ENCODE measurements at regions not wholly inside any gene's neighbourhood (a gene's known extent, or its start where the extent isn't known, plus 50 kb on each side); places are given as distances from the start of the nearest gene placed in this dataset.
"Not testable (repeated sequence)": the region's sequence is repeated elsewhere in the genome, so short reads cannot be mapped to it uniquely, and the experiment has no call there.

DNA sequence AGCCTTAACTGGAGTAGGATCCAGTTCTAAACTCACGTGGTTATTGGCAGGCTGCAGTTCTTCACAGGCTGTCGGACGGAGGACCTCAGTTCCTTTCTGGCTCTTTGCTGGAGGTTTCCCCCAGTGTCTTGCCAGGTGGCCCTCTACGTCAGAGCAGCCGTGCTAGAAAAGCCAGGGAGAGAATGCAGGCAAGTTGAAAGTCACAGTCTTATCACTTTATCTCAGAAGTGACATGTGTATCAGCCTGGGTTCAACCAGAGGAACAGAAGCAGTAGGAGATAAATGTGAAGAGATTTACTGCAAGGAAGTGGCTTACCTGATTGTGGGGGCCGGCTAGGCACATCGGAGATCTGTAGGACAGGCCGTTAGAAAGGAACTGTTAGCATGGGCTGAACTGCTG lies 125.3 kb upstream of the BNIP2 start:
- no peak overlapping the region for H3K18ac ChIP-seq (ENCODE audit: low read length)
- no peak overlapping the region for H3K27ac ChIP-seq (replicated peaks; ENCODE audit: low read length)
- no peak overlapping the region for H3K14ac ChIP-seq (ENCODE audit: low read length)
- no peaks in the 10 kb centered on the region for H3K9me3 ChIP-seq (replicated peaks in 1 of 2; ENCODE audit: control insufficient read depth in 2 of 2, insufficient read depth in 1 of 2, low read depth in 1 of 2, low read length in 2 of 2)
- no peak overlapping the region for H2AK5ac ChIP-seq (ENCODE audit: low read depth, low read length)
- H3K4ac ChIP-seq (ENCODE audit: low read length): no peak overlapping the region
- peaks cover 0 to 6% of the 10 kb centered on the region in 2 donors for H3K4me1 ChIP-seq (ENCODE audit: control insufficient read depth in 2 of 2, insufficient read depth in 1 of 2, low read depth in 1 of 2, low read length in 2 of 2)
- no peak overlapping the region for H2BK12ac ChIP-seq (ENCODE audit: low read length)
- no peak overlapping the region for H3K4me3 ChIP-seq (ENCODE audit: low read length in 2 of 2)
- H3K23ac ChIP-seq (ENCODE audit: low read depth, low read length, poor library complexity): no peak overlapping the region
- H2BK15ac ChIP-seq (ENCODE audit: low read length): no peak overlapping the region
- no peak for DNase-seq (ENCODE audit: low spot score)
- no peak overlapping the region for H2BK120ac ChIP-seq (ENCODE audit: low read depth, low read length)
- H4K91ac ChIP-seq (ENCODE audit: low read depth, low read length, poor library complexity): no peak overlapping the region
- no CpG with 5 or more reads among the region's 8 CpGs for WGBS, 2 donors (ENCODE audit: extremely low coverage in 2 of 2, insufficient read length in 2 of 2, insufficient replicate concordance in 1 of 2)
- no peak overlapping the region for H2BK5ac ChIP-seq (ENCODE audit: low read length)
- no peak overlapping the region for H4K8ac ChIP-seq (ENCODE audit: low read depth, low read length)
- no peaks in the 10 kb centered on the region for H3K79me1 ChIP-seq (ENCODE audit: low read depth, low read length)
- H2AFZ ChIP-seq (ENCODE audit: low read length): no peak overlapping the region
- H3K27me3 ChIP-seq (ENCODE audit: control insufficient read depth in 3 of 3, insufficient read depth in 3 of 3, low read depth in 1 of 3, low read length in 3 of 3): peaks cover 0 to 37% (median 0%) of the 10 kb centered on the region in 3 experiments
- H3K4me2 ChIP-seq (ENCODE audit: insufficient read depth, low read length, poor library complexity, severe bottlenecking): no peak overlapping the region
- no peak overlapping the region for H3K9ac ChIP-seq (ENCODE audit: low read depth, low read length, poor library complexity)
- no peaks in the 10 kb centered on the region for H3K36me3 ChIP-seq (replicated peaks in 1 of 2; ENCODE audit: control insufficient read depth in 2 of 2, insufficient read depth in 2 of 2, low read length in 2 of 2)

DNA sequence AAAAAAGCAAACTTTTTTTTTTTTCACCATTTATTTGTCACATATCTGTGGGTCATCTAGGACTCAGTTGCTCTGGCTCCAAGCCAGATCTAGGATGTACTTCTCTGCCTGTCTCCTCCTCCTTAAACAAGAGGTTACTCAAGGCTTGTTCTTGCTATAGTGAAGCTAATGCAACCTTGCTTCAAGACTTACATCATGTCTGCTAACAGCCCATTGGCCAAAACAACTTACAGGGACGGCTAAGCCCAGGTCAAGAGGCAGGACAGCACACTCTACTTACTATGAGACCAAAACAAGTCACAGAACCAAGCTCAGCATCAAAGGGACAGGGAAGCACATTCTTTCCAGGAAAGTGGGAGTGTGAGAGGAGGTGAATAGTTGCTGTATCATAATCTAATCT lies 123.8 kb upstream of the BNIP2 start:
- H3K4me3 ChIP-seq (ENCODE audit: low read length in 2 of 2): no peak overlapping the region
- no peak overlapping the region for H3K9ac ChIP-seq (ENCODE audit: low read depth, low read length, poor library complexity)
- H3K9me3 ChIP-seq (replicated peaks in 1 of 2; ENCODE audit: control insufficient read depth in 2 of 2, insufficient read depth in 1 of 2, low read depth in 1 of 2, low read length in 2 of 2): no peaks in the 10 kb centered on the region
- no peak overlapping the region for H2AK5ac ChIP-seq (ENCODE audit: low read depth, low read length)
- H2BK12ac ChIP-seq (ENCODE audit: low read length): no peak overlapping the region
- no peak overlapping the region for H4K8ac ChIP-seq (ENCODE audit: low read depth, low read length)
- no peak overlapping the region for H3K23ac ChIP-seq (ENCODE audit: low read depth, low read length, poor library complexity)
- peaks cover 0 to 6% of the 10 kb centered on the region in 2 donors for H3K4me1 ChIP-seq (ENCODE audit: control insufficient read depth in 2 of 2, insufficient read depth in 1 of 2, low read depth in 1 of 2, low read length in 2 of 2)
- no peak overlapping the region for H3K4ac ChIP-seq (ENCODE audit: low read length)
- no peak overlapping the region for H2BK120ac ChIP-seq (ENCODE audit: low read depth, low read length)
- no peak for DNase-seq (ENCODE audit: low spot score)
- no peak overlapping the region for H3K18ac ChIP-seq (ENCODE audit: low read length)
- H2BK5ac ChIP-seq (ENCODE audit: low read length): no peak overlapping the region
- no peak overlapping the region for H3K14ac ChIP-seq (ENCODE audit: low read length)
- no peak overlapping the region for H3K27ac ChIP-seq (replicated peaks; ENCODE audit: low read length)
- peaks cover 0 to 34% (median 0%) of the 10 kb centered on the region in 3 experiments for H3K27me3 ChIP-seq (ENCODE audit: control insufficient read depth in 3 of 3, insufficient read depth in 3 of 3, low read depth in 1 of 3, low read length in 3 of 3)
- no peak overlapping the region for H4K91ac ChIP-seq (ENCODE audit: low read depth, low read length, poor library complexity)
- no peaks in the 10 kb centered on the region for H3K36me3 ChIP-seq (replicated peaks in 1 of 2; ENCODE audit: control insufficient read depth in 2 of 2, insufficient read depth in 2 of 2, low read length in 2 of 2)
- no peak overlapping the region for H2BK15ac ChIP-seq (ENCODE audit: low read length)
- WGBS, 2 donors (ENCODE audit: extremely low coverage in 2 of 2, insufficient read length in 2 of 2, insufficient replicate concordance in 1 of 2): no CpG with 5 or more reads among the region's 1 CpG
- no peak overlapping the region for H2AFZ ChIP-seq (ENCODE audit: low read length)
- no peak overlapping the region for H3K4me2 ChIP-seq (ENCODE audit: insufficient read depth, low read length, poor library complexity, severe bottlenecking)
- no peaks in the 10 kb centered on the region for H3K79me1 ChIP-seq (ENCODE audit: low read depth, low read length)

GRCh38 chr15:59812250-59812870 lies 123.2 kb upstream of the BNIP2 start:
- Histone ChIP-seq H3K36me3 (replicated peaks in 1 of 2; ENCODE audit: control insufficient read depth in 2 of 2, insufficient read depth in 2 of 2, low read length in 2 of 2) (no peaks in the 10 kb centered on the region), H3K79me1 (ENCODE audit: low read depth, low read length) (no peaks in the 10 kb centered on the region), H3K4me2 (ENCODE audit: insufficient read depth, low read length, poor library complexity, severe bottlenecking) (no peak overlapping the region), H4K91ac (ENCODE audit: low read depth, low read length, poor library complexity) (no peak overlapping the region), H3K18ac (ENCODE audit: low read length) (no peak overlapping the region), H3K9me3 (replicated peaks in 1 of 2; ENCODE audit: control insufficient read depth in 2 of 2, insufficient read depth in 1 of 2, low read depth in 1 of 2, low read length in 2 of 2) (no peaks in the 10 kb centered on the region), H3K23ac (ENCODE audit: low read depth, low read length, poor library complexity) (no peak overlapping the region), H3K27ac (replicated peaks; ENCODE audit: low read length) (no peak overlapping the region), H2BK12ac (ENCODE audit: low read length) (no peak overlapping the region), H3K27me3 (ENCODE audit: control insufficient read depth in 3 of 3, insufficient read depth in 3 of 3, low read depth in 1 of 3, low read length in 3 of 3) (peaks cover 0 to 29% (median 0%) of the 10 kb centered on the region in 3 experiments), H3K4me3 (ENCODE audit: low read length in 2 of 2) (no peak overlapping the region), H3K14ac (ENCODE audit: low read length) (no peak overlapping the region), H2BK15ac (ENCODE audit: low read length) (no peak overlapping the region), H2AK5ac (ENCODE audit: low read depth, low read length) (no peak overlapping the region), H2AFZ (ENCODE audit: low read length) (peak overlapping the region; percentile 78), H4K8ac (ENCODE audit: low read depth, low read length) (no peak overlapping the region), H3K9ac (ENCODE audit: low read depth, low read length, poor library complexity) (no peak overlapping the region), H2BK120ac (ENCODE audit: low read depth, low read length) (no peak overlapping the region), H3K4ac (ENCODE audit: low read length) (no peak overlapping the region), H3K4me1 (ENCODE audit: control insufficient read depth in 2 of 2, insufficient read depth in 1 of 2, low read depth in 1 of 2, low read length in 2 of 2) (peaks cover 0 to 6% of the 10 kb centered on the region in 2 donors), H2BK5ac (ENCODE audit: low read length) (no peak overlapping the region)
- DNase-seq (ENCODE audit: low spot score): no peak
- WGBS, 2 donors (ENCODE audit: extremely low coverage in 2 of 2, insufficient read length in 2 of 2, insufficient replicate concordance in 1 of 2): no CpG with 5 or more reads among the region's 15 CpGs

DNA sequence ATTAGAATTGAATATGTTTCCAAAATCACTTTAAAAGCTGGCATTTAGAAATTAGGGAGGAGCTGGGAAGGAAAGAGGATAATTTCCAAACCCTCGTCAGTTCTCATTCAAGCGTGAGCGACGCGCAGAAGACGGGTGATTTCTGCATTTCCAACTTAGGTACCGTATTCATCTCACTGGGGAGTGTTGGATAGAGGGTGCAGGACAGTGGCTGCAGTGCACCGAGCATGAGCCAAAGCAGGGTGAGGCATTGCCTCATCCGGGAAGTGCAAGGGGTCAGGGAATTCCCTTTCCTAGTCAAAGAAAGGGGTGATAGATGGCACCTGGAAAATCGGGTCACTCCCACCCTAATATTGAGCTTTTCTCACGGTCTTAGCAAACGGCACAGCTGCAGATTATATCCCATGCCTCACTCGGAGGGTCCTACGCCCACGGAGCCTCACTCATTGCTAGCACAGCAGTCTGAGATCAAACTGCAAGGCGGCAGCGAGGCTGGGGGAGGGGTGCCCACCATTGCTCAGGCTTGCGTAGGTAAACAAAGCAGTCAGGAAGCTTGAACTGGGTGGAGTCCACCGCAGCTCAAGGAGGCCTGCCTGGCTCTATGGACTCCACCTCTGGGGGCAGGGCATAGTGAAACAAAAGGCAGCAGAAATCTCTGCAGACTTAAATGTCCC lies 114.3 kb upstream of the BNIP2 start:
- H3K18ac ChIP-seq (ENCODE audit: low read length): peak overlapping the region; percentile 57
- H4K91ac ChIP-seq (ENCODE audit: low read depth, low read length, poor library complexity); H2AK5ac ChIP-seq (ENCODE audit: low read depth, low read length); H2BK120ac ChIP-seq (ENCODE audit: low read depth, low read length); H3K4ac ChIP-seq (ENCODE audit: low read length); H3K36me3 ChIP-seq (replicated peaks in 1 of 2; ENCODE audit: control insufficient read depth in 2 of 2, insufficient read depth in 2 of 2, low read length in 2 of 2); H3K9ac ChIP-seq (ENCODE audit: low read depth, low read length, poor library complexity); H3K79me1 ChIP-seq (ENCODE audit: low read depth, low read length); H2BK5ac ChIP-seq (ENCODE audit: low read length); H2BK15ac ChIP-seq (ENCODE audit: low read length); H3K4me1 ChIP-seq (ENCODE audit: control insufficient read depth in 2 of 2, insufficient read depth in 1 of 2, low read depth in 1 of 2, low read length in 2 of 2); H3K27me3 ChIP-seq (ENCODE audit: control insufficient read depth in 3 of 3, insufficient read depth in 3 of 3, low read depth in 1 of 3, low read length in 3 of 3); H3K9me3 ChIP-seq (replicated peaks in 1 of 2; ENCODE audit: control insufficient read depth in 2 of 2, insufficient read depth in 1 of 2, low read depth in 1 of 2, low read length in 2 of 2); H3K14ac ChIP-seq (ENCODE audit: low read length); H3K27ac ChIP-seq (replicated peaks; ENCODE audit: low read length); H3K23ac ChIP-seq (ENCODE audit: low read depth, low read length, poor library complexity): not testable (repeated sequence)
- H3K4me2 ChIP-seq (ENCODE audit: insufficient read depth, low read length, poor library complexity, severe bottlenecking): peak overlapping the region; percentile 11
- peak overlapping the region; percentile 46 for H2BK12ac ChIP-seq (ENCODE audit: low read length)
- peak overlapping the region; percentile 93 for H2AFZ ChIP-seq (ENCODE audit: low read length)
- DNase-seq (ENCODE audit: low spot score): peak; percentile 14
- H4K8ac ChIP-seq (ENCODE audit: low read depth, low read length): peak overlapping the region; percentile 43
- H3K4me3 ChIP-seq (ENCODE audit: low read length in 2 of 2): peak overlapping the region in 1 of 2 donors; percentile 33
- WGBS, 2 donors (ENCODE audit: extremely low coverage in 2 of 2, insufficient read length in 2 of 2, insufficient replicate concordance in 1 of 2): no CpG with 5 or more reads among the region's 19 CpGs

All from neuronal stem cell (in vitro differentiated cells).